ENCODE measurements at regions not wholly inside any gene's neighbourhood (a gene's known extent, or its start where the extent isn't known, plus 50 kb on each side); places are given as distances from the start of the nearest gene placed in this dataset.

DNA sequence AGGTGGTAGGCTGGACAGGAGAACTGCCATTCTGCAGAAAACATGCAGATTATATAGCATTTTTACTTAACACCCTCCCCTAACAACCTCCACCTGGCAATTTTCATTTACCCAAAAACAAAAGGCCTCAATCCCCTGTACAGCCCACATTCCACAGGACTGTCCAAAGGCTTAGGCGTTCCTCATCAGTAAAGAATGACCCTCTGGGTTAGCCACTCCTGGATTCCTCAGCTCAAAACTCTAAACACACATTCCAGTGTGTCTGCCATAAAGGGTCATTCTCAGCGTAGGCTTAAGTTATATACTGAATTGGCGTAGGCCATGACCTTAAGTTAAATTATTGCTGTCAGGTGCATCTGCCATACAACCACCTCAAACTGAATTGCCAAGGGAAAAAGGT lies 261.8 kb upstream of the CHAC2 start:
- Histone ChIP-seq H3K4me3 (no peak overlapping the region), H3K27ac (peak overlapping the region; percentile 22), H3K9me3 (no peaks in the 10 kb centered on the region), H3K36me3 (no peaks in the 10 kb centered on the region), H3K4me1 (peaks cover 2% of the 10 kb centered on the region), H3K27me3 (ENCODE audit: low read depth) (no peaks in the 10 kb centered on the region)
- no peak for DNase-seq
- TF ChIP-seq, protein P1, sequence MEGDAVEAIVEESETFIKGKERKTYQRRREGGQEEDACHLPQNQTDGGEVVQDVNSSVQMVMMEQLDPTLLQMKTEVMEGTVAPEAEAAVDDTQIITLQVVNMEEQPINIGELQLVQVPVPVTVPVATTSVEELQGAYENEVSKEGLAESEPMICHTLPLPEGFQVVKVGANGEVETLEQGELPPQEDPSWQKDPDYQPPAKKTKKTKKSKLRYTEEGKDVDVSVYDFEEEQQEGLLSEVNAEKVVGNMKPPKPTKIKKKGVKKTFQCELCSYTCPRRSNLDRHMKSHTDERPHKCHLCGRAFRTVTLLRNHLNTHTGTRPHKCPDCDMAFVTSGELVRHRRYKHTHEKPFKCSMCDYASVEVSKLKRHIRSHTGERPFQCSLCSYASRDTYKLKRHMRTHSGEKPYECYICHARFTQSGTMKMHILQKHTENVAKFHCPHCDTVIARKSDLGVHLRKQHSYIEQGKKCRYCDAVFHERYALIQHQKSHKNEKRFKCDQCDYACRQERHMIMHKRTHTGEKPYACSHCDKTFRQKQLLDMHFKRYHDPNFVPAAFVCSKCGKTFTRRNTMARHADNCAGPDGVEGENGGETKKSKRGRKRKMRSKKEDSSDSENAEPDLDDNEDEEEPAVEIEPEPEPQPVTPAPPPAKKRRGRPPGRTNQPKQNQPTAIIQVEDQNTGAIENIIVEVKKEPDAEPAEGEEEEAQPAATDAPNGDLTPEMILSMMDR (IDR thresholded peaks at IDR 0.05), result no peak
- intact Hi-C loops (cut with DNase I), result no loop called here
- ATAC-seq, result peak; percentile 77 to 84

DNA sequence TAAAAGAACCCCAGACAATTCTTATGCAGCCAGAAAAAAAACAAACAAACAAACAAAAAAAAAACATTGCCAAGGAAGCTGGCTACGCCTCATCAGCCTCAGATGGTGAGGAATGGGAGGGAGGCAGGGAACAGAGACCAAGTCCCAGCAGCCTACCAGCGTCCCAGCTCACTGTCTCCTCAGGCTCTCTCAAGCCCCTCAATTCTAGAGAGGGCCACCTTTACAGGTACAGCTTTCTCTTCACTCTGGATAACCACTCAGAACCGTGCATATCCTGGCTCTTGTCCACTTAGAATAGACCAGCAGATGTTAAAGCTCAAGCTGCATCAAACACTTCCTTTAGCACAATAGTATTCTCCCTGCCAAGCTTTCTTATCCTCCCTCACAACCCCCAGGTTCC lies 263.1 kb upstream of the CHAC2 start:
- DNase-seq, result no peak
- TF ChIP-seq, protein P1 (IDR thresholded peaks at IDR 0.05), result no peak
- Histone ChIP-seq H3K4me3 (no peak overlapping the region), H3K9me3 (no peaks in the 10 kb centered on the region), H3K36me3 (no peaks in the 10 kb centered on the region), H3K4me1 (peaks cover 15% of the 10 kb centered on the region), H3K27ac (no peak overlapping the region), H3K27me3 (ENCODE audit: low read depth) (no peaks in the 10 kb centered on the region)
- no peak for ATAC-seq
- intact Hi-C loops (cut with DNase I), result no loop called here

DNA sequence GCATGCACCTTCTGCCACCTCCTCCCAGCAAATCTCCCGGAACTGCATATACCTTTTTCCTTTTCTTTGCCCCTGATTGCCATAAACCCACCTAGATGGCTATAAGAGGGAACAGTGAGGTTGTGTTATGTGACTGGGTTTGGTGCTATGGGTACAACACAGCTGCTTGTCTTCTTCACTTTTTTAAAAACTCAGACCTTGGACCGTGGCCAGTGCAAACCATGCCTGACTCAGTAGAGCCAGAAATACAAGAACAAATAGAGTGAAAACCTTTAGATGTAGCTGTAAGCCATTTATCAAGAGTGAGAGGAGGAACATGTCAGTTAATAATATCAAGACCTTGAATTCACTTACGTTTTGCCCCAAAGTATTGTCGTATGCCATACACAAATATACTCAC lies 267.4 kb upstream of the CHAC2 start:
- DNase-seq (no peak), ATAC-seq (no peak)
- Histone ChIP-seq H3K27ac (no peak overlapping the region), H3K36me3 (no peaks in the 10 kb centered on the region), H3K4me1 (peaks cover 37% of the 10 kb centered on the region), H3K4me3 (no peak overlapping the region), H3K9me3 (no peaks in the 10 kb centered on the region), H3K27me3 (ENCODE audit: low read depth) (no peaks in the 10 kb centered on the region)
- TF ChIP-seq, protein P1 (IDR thresholded peaks at IDR 0.05), result no peak
- intact Hi-C loops (cut with DNase I), result no loop called here

DNA sequence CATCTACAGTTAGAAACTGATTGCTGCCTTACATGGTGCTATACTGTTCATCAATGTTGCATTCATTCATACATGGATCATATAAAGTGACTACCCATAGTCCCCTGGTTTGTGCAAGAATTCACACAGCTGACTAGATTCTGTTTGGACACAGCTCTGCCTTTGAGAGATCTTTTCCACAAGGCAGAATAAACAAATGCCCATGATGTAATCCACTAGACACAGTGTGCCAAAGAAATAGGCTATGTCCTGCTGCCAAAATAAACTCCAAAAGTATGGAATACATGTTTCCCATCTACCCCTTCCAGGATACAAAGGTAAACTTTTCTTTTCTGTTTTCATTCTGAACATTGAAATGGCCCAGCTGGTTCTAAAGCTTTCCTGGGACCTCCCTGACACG lies 269.4 kb upstream of the CHAC2 start:
- Histone ChIP-seq H3K27me3 (ENCODE audit: low read depth) (no peaks in the 10 kb centered on the region), H3K27ac (peak overlapping the region; percentile 54), H3K4me3 (no peak overlapping the region), H3K4me1 (peaks cover 37% of the 10 kb centered on the region), H3K36me3 (no peaks in the 10 kb centered on the region), H3K9me3 (no peaks in the 10 kb centered on the region)
- TF ChIP-seq, protein P1 (IDR thresholded peaks at IDR 0.05), result no peak
- DNase-seq (no peak), ATAC-seq (peak; percentile 76 to 88)
- intact Hi-C loops (cut with DNase I), result no loop called here

- no peaks in the 10 kb centered on the region for H3K9me3 ChIP-seq
- intact Hi-C loops (cut with DNase I), result no loop called here
- TF ChIP-seq, protein P1 (IDR thresholded peaks at IDR 0.05), result no peak
- no peaks in the 10 kb centered on the region for H3K36me3 ChIP-seq
- H3K27me3 ChIP-seq (ENCODE audit: low read depth), result no peaks in the 10 kb centered on the region
- DNase-seq (no peak), ATAC-seq (peak; percentile 13 to 70)
- no peak overlapping the region for H3K4me3 ChIP-seq
- H3K4me1 ChIP-seq, result peaks cover 37% of the 10 kb centered on the region
- H3K27ac ChIP-seq, result peak overlapping the region; percentile 54
These were observed 270.6 kb upstream of the CHAC2 start for GRCh38 chr2:53497020-53497419.

DNA sequence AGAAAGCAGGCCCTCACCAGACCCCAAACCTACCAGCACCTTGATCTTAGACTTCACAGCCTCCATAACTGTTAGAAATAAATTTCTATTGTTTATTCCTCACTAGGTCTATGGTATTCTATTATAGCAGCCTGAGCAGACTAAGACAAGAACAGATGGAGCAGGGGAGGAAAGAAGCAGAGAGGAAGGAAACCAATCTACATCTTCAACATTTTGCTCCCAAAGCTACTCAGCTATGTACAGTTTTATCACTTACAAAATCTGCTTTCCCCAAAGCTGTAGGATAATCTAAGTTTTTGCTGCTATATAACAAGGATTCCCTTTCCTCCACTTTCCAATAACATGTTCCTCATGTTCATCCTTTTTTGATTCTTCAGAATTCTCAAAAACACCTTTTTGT lies 274.4 kb upstream of the CHAC2 start:
- Histone ChIP-seq H3K9me3 (no peaks in the 10 kb centered on the region), H3K27ac (no peak overlapping the region), H3K27me3 (ENCODE audit: low read depth) (no peaks in the 10 kb centered on the region), H3K36me3 (no peaks in the 10 kb centered on the region), H3K4me1 (peaks cover 12% of the 10 kb centered on the region), H3K4me3 (no peak overlapping the region)
- intact Hi-C loops (cut with DNase I), result no loop called here
- TF ChIP-seq, protein P1 (IDR thresholded peaks at IDR 0.05), result no peak
- DNase-seq (no peak), ATAC-seq (no peak)
